HG03064 (cell line): ENCODE measurements at regions not wholly inside any gene's neighbourhood (a gene's known extent, or its start where the extent isn't known, plus 50 kb on each side); places are given as distances from the start of the nearest gene placed in this dataset.

Experiments
- ATAC-seq: cut with Tn5 transposase; IDR thresholded peaks from one replicate; pipeline ENCODE4 v1.9.1; 2021; ENCODE audit warnings: low read depth; ENCODE audit not compliant: unreplicated experiment

DNA sequence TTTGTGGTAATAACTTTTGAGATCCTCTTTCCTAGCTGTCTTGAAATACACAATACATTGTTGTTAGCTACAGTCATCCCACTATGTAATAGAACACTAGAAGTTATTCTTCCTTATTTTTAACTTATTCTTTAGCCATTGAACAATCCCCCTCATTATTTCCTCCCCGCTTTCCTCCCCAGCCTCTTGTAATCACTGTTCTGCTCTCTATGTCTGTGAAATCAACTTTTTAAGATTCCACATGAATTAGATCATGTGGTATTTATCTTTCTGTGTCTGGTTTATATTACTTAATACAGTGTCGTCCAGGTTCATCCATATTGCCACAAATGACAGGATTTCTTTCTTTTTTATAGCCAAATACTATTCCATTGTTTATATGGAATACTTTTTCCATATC, 72.9 kb downstream of the SLC10A2 start:
- ATAC-seq, result no peak

DNA sequence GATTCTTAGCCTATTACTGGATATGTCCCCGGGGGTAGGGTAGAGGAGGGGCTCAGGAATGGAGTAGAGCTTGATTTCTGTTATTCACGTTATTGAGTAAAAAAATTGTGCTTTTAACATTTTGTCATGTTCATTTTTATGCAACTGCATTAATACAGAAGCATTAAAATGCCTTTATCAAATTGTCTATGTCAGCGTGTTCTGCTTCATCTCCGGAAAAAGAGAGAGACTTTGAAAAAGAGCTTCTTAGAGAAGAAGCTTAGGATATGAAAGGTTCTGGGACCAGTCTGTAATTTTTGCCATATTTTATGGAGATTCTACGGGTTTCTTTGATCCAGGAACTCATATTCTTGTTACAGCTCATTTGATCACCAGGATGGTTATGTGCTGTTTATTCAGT, 82.0 kb downstream of the SLC10A2 start:
- ATAC-seq, result no peak

DNA sequence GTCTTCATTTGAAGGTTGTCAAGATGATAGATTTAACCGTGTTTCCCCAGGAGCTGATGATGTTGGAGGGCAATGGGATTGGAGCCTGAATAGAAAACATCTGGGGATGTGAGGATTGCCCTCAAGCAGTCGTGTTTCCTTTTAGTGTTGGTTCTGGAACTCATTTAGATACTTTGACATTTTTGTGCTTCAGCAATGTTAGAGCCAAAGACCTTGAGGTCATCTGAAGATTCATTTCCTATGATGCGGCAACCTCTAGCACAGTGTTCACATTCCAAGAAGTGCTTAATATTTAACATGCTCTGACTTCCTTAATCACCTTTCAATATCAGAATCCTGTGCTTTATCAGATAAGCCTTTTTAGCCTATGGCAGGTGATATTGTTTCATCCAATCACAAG, 82.7 kb downstream of the SLC10A2 start:
- ATAC-seq, result no peak

DNA sequence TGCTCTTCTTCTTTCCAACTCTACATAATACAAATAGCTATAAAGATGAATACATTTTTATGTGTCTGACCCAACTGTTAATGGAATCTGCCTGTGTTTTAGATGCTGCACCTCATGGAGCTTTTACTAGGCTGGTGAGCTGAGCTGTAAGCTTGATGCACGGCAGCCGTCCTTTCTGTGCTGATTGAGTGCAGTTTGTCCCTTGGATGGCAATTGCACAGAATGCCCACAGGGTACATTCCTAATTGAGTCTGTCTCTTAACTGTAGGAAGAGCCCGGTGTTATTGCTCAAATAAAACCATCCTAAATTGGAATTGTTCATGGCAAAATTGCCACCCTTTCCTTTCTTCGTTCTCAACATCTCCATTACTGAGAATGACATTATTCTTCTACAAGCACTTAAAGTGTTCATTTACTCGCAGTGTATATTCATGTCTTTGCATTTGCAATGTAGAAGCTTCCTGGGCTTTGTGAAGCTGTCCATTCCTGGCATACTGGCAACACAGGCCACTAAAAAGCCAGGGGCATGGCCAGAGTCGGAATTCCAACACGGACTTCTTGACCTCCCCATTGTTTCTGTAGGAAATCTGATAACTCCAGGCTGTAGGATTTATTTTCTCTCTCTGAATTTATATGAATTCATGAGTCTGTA, 85.8 kb downstream of the SLC10A2 start:
- ATAC-seq, result no peak

DNA sequence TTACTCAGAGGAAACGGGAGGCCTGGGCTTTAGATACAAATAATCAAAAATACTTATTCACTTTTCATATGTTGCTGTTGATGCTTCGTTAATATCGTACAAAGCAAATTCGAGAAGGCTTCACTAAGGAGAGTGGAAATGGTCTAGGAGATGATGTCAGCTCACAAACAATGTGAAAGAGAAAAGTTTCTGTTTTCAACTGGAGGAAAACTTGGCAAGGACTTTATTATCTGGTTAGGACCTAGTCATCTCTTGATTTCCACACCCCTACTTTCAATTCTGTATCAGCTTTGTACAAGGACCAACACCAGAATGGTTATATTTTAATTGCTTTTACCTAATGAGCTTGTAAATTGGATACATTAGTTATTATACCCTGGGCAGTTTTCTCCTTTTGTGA, 88.0 kb downstream of the SLC10A2 start:
- ATAC-seq, result no peak

DNA sequence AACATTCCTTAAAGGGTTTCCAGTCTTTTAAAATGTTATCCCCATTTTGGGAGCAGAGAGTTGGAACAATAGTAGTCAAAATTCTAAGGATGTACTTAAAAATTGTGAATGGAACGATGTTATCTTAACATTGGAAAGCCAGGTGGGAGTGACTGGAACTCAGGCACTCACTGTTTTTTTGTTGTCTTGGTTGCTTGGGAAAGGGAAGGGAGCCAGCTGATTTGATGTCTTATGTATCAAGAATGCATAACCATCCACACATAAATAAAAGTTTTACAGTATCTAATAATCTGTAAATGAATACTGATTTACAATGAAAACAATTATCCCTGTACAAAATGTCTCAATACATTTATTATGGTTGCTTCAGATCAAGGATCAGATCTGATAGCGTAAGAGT, 88.7 kb downstream of the SLC10A2 start:
- no peak for ATAC-seq

DNA sequence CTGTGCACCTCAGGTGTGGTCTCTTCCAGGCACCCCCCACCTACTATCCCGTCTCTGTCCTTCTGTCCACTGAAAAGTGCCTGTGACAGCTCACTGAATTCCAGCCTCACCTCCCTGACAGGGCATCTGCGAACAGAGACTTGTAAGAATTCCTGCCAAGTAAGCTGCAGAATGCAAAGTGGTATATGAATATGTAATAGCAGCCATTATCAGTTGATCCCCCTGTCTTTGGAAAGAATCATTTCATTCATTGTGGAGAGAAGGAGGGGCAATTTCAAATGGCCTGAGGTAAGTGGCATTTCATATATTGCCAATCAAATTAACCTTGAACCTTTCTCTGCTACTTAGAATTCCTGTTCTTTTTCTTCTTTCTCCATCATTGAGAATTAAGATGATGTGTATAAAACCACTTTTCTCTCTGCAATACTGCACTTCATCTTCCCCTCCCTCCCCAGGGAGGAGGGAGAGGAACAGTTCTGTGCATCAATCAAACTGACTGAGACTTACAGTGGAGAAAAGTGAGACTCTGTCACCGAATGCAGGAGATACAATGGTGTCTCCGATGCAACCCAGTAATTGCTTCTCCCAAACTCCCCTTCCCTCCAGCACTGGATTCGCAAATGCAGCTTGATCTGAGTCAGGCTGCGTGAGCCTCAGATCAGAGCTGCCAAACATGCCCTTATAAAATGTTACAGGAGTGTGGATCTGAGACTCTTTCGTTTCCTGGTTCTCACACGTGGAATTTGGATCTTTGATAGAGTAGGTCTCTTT, 91.7 kb downstream of the SLC10A2 start:
- no peak for ATAC-seq

DNA sequence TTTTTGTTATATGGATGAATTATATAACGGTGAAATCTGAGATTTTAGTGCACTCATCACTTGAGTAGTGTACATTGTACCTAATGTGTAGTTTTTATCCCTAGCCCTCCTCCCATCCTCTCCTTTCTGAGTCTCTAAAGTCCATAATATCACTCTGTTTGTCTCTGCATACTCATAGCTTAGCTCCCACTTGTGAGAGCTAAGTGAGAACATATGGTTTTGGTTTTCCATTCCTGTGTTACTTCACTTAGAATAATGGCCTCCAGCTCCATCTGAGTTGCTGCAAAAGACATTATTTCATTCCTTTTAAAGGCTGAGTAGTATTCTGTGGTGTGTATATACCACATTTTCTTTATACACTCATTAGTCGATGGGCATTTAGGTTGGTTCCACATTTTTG, 94.0 kb downstream of the SLC10A2 start:
- no peak for ATAC-seq

DNA sequence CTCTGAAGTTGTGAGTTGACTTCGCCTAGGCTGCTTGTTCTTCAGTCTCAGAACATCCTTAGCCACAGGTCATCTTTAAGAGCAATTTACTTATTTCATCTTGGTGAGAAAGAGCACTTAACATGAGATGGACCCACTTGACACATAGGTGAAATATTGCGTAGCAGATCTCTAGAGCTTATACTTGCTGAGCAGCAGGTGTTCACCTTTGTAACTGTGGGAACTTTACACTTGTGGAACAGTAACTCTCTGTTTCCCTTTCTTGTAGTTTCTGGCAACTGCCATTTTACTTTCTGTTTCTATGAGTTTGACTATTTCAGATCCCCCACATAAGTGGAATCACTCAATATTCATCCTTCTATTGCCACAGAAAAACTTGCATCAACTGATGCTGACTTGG, 95.7 kb downstream of the SLC10A2 start:
- peak; percentile 96 for ATAC-seq

DNA sequence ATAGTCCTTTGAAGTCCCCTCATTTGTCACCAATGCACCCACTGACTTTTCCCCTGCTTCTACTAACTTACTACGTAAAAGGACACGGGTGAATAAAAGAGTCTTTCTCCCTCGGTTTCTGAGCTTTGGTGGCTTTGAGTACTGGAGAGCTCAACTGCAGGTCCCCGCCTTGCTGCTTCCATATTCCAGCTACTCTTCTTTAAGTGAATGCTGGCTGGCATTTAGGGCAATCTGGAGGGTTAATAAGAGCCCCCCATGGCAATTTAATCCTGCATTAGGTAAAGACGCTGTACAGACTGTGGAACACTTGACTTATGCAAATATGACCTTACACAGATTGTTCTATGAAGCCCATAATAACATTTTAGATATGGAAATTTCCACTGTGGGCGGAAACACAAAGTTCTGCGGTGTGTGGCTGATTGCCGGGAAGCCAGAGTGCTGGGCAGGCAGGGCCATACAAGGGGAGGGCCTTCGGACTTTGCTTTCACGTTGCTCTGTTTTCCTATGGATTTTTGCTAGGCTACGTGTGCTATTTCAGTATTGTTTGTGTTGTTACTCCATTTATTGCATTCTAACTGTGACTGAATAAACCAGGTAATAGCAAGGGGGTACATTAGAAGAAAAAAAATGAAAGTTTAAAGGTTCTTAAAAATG, 97.5 kb downstream of the SLC10A2 start:
- ATAC-seq, result no peak

DNA sequence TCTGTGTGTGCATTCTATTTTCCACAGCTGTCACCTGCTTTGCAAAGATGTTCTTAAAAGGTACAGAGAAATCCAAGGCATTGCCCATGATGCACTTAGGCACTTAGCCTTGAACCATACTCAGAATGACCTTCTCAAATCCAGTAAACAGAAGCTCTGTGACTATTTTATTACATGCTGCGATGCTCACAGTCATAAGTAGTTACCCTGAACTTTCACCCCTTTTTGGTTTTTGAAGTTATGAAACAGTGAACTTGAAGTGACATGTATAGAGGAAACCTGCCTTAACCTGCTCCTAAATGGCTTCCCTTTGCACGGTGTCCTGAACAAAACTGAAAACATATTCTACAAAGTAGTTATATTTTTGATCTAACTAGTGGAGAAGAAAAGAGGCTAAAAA, 100.4 kb downstream of the SLC10A2 start:
- ATAC-seq, result no peak

DNA sequence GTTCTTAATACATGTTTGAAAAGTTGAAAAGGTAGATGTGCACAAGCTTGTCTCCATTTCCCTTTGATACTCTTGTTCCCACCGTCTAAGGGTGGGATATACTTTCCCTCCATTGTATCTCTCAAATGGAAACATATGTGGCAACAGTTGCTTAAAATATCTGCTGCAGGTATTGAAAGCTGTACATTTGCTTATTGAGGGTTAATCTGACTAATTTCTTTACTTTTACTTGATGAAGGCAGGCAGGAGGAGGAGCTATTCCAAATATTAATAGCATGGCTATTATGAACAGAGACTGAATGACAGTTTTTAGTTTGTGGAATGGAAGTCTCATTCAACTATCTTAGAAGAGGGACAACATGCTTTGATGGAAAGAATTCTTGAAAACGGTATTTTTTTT, 103.8 kb downstream of the SLC10A2 start:
- no peak for ATAC-seq

DNA sequence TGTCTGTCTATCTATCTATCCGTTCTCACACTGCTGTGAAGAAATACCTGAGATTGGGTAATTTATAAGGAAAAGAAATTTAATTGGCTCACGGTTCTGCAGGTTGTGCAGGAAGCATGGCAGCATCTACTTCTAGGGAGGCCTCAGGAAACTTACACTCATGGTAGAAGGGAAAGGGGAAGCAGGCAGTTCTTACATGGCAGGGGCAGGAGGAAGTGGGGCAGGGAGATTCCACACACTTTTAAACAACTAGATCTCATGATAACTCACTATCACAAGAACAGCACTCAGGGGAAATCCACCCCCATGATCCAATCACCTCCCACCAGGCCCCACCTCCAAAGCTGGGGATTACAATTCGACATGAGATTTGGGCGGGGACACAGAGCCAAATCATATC, 105.3 kb downstream of the SLC10A2 start:
- no peak for ATAC-seq

DNA sequence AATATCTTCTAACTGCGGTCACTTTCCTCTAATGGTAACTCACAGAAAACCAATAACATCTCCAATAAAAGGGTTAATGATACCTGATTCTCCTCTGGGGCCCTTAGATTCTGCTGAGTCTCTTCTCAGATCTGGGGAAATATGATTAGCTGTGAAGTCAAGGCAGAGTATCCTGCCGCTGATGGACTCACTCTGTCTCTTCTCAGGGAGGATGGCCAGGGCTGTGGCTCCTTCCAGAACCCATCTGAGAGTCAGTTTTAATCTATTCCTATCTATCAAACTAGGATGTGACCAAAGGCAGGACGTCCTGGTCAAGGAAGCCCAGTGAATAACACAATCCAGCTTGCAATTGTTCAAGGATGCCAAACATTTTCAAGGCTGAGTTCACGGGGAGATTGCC, 109.8 kb downstream of the SLC10A2 start:
- ATAC-seq, result no peak

DNA sequence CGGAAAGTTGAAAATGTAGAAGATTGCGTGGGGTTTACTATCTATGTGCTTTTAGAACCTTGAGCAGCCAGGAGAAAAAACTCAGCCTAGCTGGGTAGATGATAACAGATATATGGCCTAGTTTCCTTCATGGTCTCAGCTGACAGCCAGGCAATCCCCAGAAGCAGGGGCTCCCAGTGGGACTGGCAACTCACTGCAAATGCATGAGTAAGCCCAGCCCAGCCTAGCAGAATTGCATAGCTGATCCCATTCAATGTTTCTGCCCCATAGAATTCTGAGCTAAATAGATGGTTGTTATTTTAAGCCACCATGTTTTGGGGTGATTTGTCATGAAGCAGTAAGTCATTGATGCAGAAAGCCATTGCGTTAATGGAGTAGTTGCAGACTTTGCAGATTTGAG, 108.5 kb downstream of the ERCC5 start:
- ATAC-seq, result no peak

DNA sequence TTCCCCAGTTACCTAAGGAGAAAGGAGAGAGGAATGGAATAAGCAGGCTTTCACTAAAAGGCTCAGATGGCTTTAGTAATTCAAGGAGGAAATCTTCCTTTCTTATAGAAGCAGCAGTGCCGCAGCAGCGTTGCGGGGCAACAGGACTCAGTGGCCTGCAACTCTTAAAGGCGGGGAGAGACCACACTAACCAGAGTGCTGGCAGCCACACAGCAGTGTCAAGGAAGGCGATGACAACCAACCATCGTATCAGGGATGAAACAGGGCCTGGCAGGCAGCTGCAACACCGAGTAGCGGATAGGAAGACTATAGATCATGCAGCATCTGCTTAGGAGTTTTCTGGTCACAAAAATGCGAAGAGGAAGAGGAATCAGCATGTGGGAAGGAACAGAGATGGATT, 106.0 kb downstream of the ERCC5 start:
- ATAC-seq, result no peak

DNA sequence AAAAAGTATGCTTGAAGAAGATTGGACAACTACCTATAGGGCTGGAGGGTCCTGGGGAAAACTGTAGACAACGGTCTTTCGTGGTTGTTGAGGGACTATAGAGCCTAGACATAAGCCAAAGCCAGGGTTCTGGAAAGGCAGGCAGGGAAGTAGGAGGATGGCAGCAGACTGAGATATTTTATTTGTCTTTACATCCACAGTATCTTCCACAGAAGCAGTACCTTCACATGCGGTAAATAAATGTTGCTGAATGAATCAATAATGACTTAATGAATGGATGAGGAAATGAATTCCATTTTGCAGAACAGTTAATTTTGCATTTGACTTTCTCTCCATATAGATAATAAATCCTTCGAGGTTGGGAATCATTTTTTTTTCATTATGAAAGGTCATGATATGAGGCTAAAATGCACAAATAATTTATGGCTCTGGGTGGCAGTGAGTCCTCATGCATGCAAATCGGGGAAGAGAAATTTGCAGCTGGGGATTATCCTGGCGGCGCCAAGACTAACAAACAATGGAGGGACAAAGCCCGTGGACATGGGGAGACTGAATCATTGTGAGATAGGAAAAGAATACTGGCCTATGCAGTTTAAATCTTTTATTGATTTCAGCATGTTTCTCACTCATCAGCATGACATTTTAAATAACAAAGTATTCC, 102.0 kb downstream of the ERCC5 start:
- no peak for ATAC-seq

DNA sequence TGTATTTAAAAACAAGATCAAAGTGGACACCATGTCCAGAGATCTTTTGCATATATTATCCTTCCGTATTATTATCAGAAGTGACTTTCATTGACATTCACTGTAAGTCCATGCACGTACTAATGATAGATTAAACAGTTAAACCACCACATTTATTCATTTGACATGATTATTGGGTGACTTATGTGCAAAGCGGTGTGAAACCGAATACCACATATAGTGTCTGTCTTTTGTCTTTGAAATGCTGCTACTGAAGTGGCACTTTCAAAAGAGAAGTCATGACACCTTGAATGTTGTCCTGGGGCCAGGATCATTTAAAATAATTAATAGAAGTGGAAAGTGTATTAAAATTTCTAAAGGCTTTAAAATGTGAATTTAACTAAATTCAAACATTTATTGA, 100.1 kb downstream of the ERCC5 start:
- ATAC-seq, result no peak

DNA sequence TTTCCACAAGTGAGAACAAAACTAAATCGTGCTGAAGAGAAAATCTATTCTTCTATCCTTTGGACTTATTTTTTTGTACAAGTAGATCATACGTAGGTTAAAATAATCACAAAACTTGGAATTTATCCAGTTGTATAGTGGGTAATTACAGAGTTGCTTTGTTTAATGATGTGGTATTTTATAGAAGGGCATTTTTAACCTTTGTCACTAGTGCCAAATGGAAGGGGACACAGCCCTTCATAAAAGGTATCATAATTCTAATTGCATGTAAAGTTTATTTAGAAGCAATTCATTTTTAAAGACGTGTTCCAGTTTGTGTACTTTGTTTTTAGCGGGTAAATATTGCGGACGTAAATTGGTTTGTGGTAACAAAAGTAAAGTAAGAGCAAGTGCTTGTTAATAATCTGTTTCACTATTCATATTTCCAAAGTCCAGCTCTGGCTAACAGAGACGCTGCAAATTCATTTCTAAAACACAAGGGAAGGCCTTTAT, 99.5 kb downstream of the ERCC5 start:
- no peak for ATAC-seq

DNA sequence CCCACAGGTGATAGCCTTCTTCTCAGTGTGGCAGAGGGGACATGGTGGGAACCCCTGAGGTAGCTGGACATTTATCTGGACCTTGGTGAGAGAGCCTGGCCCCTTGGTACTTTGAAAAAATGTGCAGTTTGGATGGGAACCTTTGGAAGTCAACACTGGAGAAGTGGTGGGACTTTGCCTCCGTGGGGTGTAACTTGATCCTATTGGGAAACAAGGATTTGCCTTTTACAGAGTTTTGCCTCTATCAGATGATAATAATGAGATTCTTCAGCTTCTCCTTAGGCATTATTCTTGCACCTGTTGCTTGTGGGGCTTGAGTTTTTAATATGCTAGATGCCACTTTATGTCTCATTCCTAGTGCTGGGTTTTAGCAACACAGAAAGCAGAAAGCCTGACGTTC, 99.0 kb downstream of the ERCC5 start:
- ATAC-seq, result no peak

DNA sequence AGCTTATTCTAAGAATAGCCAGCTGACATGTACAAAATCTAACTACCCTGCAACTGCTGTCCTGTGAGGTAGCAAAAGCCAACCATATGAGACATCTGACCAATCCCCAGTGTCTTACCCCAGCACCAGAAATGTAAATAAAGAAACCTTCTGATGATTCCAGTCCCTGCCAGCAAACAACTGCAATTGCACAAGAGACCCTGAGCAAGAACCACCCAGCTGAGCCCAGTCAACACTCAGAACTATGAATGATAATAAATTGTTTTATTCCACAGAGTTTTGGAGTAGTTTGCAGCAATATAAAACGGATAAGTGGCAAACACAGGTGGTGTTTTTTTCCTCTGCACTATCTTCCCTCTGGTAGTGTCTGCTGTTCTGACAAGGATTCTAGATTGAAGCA, 94.9 kb downstream of the ERCC5 start:
- ATAC-seq, result no peak
